Hepatocyte (in vitro differentiated cells): ENCODE measurements at regions not wholly inside any gene's neighbourhood (a gene's known extent, or its start where the extent isn't known, plus 50 kb on each side); places are given as distances from the start of the nearest gene placed in this dataset.

ENCODE experiments used
- EZH2 ChIP-seq: fragments of 200-600 bp; sonication (generic); IDR thresholded peaks from 2 replicates; pipeline ENCODE4 v1.6.1; 2016; ENCODE audit warnings: antibody characterized with exemption, mild to moderate bottlenecking, borderline replicate concordance
- TF ChIP-seq, protein P1 (sequence below): fragments of 200-600 bp; sonication (generic); IDR thresholded peaks from 2 replicates; pipeline ENCODE4 v1.5.1; 2016; ENCODE audit warnings: antibody characterized with exemption, mild to moderate bottlenecking; ENCODE audit not compliant: poor library complexity

DNA sequence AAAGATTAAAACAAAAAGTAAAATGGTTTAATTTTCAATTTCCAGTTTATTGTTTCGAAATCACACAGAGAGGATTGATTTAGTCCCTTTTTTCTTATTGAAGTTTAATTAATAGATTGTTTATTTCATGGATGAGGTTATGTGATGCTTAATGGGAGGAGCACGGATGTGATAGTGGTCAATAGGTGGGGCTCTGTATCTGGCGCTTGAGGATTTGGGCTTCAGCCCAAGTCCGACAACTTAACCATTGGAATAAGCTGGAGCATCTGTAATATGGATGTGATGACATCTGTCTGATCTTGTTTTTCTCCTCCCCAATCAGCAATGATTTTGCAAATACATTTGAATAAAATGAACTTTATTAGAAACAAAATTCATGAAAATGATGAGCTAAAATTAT lies 169.2 kb downstream of the LYPLAL1 start:
- TF ChIP-seq, protein P1, sequence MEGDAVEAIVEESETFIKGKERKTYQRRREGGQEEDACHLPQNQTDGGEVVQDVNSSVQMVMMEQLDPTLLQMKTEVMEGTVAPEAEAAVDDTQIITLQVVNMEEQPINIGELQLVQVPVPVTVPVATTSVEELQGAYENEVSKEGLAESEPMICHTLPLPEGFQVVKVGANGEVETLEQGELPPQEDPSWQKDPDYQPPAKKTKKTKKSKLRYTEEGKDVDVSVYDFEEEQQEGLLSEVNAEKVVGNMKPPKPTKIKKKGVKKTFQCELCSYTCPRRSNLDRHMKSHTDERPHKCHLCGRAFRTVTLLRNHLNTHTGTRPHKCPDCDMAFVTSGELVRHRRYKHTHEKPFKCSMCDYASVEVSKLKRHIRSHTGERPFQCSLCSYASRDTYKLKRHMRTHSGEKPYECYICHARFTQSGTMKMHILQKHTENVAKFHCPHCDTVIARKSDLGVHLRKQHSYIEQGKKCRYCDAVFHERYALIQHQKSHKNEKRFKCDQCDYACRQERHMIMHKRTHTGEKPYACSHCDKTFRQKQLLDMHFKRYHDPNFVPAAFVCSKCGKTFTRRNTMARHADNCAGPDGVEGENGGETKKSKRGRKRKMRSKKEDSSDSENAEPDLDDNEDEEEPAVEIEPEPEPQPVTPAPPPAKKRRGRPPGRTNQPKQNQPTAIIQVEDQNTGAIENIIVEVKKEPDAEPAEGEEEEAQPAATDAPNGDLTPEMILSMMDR, result no peak
- no peak for TF ChIP-seq EZH2
